ENCODE measurements at regions not wholly inside any gene's neighbourhood (a gene's known extent, or its start where the extent isn't known, plus 50 kb on each side); places are given as distances from the start of the nearest gene placed in this dataset.

GRCh38 chr1:221001167-221001566, 121.9 kb downstream of the HLX start:
- DNase-seq (ENCODE audit: low read depth), result no peak
- POLR2A ChIA-PET, result no interaction called here
- CTCF ChIA-PET, result interaction anchor here (0.6 to 0.7 kb wide), 2 partner anchors 25 to 99 kb away, joined by 3 to 4 read pairs; no protein-coding TSS in a partner anchor
- Histone ChIP-seq H3K36me3 (ENCODE audit: control insufficient read depth, insufficient read depth, low read length) (no peaks in the 10 kb centered on the region), H3K27me3 (ENCODE audit: control insufficient read depth, insufficient read depth, low read length) (no peaks in the 10 kb centered on the region), H3K4me3 (ENCODE audit: low read depth, low read length) (no peak overlapping the region)
- TF ChIP-seq, protein P1, sequence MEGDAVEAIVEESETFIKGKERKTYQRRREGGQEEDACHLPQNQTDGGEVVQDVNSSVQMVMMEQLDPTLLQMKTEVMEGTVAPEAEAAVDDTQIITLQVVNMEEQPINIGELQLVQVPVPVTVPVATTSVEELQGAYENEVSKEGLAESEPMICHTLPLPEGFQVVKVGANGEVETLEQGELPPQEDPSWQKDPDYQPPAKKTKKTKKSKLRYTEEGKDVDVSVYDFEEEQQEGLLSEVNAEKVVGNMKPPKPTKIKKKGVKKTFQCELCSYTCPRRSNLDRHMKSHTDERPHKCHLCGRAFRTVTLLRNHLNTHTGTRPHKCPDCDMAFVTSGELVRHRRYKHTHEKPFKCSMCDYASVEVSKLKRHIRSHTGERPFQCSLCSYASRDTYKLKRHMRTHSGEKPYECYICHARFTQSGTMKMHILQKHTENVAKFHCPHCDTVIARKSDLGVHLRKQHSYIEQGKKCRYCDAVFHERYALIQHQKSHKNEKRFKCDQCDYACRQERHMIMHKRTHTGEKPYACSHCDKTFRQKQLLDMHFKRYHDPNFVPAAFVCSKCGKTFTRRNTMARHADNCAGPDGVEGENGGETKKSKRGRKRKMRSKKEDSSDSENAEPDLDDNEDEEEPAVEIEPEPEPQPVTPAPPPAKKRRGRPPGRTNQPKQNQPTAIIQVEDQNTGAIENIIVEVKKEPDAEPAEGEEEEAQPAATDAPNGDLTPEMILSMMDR (IDR thresholded peaks at IDR 0.05; ENCODE audit: insufficient read depth, low read depth, low read length), result no peak

DNA sequence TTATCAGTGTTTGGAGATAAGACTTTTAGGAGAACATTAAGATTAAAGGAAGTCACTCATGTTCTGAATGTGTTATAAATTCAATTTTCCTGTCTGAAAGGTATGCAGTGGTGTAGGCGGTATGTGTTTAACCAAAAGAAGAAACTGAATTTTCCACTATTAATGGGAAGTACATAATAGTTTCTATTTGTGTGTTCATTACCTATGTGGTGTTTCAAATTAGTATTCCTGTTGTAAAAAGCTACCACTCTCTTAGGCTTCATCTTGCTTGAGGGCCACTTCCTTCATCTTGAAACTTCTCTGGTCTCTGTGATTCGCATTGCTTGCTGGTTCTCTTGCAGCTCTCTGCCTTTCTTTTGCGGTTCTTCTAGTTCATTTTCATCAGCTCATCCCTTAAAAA, 123.4 kb downstream of the HLX start:
- ChIA-PET CTCF (no interaction called here), POLR2A (no interaction called here)
- Histone ChIP-seq H3K36me3 (ENCODE audit: control insufficient read depth, insufficient read depth, low read length) (no peaks in the 10 kb centered on the region), H3K27me3 (ENCODE audit: control insufficient read depth, insufficient read depth, low read length) (no peaks in the 10 kb centered on the region), H3K4me3 (ENCODE audit: low read depth, low read length) (no peak overlapping the region)
- TF ChIP-seq, protein P1 (IDR thresholded peaks at IDR 0.05; ENCODE audit: insufficient read depth, low read depth, low read length), result no peak
- no peak for DNase-seq (ENCODE audit: low read depth)

DNA sequence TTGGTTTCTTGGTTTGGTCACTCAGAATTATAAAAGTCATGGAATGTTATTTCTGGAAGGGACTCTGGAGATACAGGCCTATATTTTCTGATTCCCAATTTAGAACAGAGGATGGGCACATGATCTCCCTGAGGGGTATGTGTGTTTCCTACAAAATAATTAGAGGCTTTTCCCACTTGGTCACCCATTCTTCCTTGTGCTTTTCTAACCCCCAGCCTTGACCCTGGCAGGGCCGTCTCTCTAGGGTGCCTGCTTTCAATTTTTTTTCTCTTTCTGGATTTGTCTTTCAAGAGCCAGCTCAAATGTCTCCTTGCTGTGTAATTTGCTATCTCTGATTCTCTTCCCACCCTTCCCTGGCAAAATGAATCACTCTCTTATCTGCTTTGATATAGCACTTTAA, 131.9 kb downstream of the HLX start:
- POLR2A ChIA-PET, result no interaction called here
- H3K36me3 ChIP-seq (ENCODE audit: control insufficient read depth, insufficient read depth, low read length), result no peaks in the 10 kb centered on the region
- H3K27me3 ChIP-seq (ENCODE audit: control insufficient read depth, insufficient read depth, low read length), result no peaks in the 10 kb centered on the region
- TF ChIP-seq, protein P1 (IDR thresholded peaks at IDR 0.05; ENCODE audit: insufficient read depth, low read depth, low read length), result no peak
- DNase-seq (ENCODE audit: low read depth), result no peak
- CTCF ChIA-PET, result interaction anchor here (1.1 kb wide), 1 partner anchor 82 kb away, joined by 3 read pairs; no protein-coding TSS in a partner anchor
- no peak overlapping the region for H3K4me3 ChIP-seq (ENCODE audit: low read depth, low read length)

DNA sequence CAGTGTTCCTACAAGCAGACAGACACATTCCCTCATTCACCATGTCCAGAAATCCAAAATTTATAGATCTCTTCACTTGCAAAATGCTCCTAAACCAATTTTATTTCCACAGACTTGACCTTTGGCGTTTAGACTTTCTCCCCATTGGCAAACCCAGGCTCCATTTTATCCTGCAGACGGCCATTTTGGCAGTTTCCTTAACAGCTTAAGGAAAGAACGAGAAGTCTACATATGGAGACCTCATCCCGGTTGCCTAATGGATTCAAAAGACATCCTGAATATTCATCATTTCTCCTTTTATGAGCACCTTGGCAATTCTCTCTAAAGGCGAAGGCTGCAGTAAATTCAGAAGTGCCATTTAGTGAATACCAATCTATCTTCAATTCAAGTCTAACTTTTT, 132.9 kb downstream of the HLX start:
- Histone ChIP-seq H3K4me3 (ENCODE audit: low read depth, low read length) (no peak overlapping the region), H3K36me3 (ENCODE audit: control insufficient read depth, insufficient read depth, low read length) (no peaks in the 10 kb centered on the region), H3K27me3 (ENCODE audit: control insufficient read depth, insufficient read depth, low read length) (no peaks in the 10 kb centered on the region)
- ChIA-PET POLR2A (no interaction called here), CTCF (interaction anchor here (2.2 kb wide), 1 partner anchor 18 kb away, joined by 5 read pairs; no protein-coding TSS in a partner anchor)
- TF ChIP-seq, protein P1 (IDR thresholded peaks at IDR 0.05; ENCODE audit: insufficient read depth, low read depth, low read length), result no peak
- DNase-seq (ENCODE audit: low read depth), result no peak

DNA sequence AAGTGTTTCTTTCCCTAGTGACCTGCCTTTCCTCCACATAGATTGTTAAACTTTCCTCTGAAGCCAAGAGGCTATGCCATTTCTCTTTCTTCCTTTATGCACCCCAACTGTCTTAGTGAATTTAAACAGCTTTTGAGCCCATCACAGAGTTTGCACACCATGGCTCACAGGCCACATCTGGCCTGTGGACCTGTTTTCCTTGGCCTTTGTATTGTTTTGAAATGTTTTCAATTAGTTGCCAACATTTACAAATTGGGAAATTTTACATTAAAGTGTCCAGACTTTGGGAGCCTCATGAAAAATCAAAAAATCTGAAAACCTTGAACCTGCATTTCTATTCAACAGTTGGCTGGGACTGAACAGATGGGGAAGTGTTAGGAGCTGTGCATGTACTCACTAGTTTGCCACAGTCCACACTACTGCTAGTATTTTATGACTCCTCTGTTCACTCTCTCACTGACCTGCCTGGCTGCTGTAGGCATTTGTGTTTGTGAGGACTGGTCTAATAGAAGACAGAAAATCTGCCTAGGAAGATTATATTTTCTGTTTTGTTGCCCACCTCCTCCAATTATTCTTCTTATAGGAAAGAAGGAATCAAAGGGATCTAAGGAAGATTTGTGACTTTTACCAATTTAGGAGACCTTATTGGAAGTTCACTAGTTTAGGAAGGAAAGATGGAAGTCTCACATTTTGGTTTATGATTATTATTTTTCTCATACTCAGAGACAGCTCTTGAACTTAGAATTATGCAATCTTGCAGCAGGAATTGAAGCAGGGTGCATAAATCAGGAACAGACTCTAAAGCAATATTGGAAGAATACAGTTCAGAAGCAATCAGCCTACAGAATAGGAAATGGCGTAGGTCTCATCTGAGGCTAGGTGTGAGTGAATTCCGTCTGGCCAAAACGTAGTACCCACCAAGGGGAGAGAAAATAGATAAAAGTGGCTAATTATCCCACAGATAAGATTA, 134.7 kb downstream of the HLX start:
- no peak for DNase-seq (ENCODE audit: low read depth)
- no peak overlapping the region for H3K4me3 ChIP-seq (ENCODE audit: low read depth, low read length)
- no peaks in the 10 kb centered on the region for H3K27me3 ChIP-seq (ENCODE audit: control insufficient read depth, insufficient read depth, low read length)
- ChIA-PET POLR2A (no interaction called here), CTCF (interaction anchor here (2.2 kb wide), 1 partner anchor 19 kb away, joined by 5 read pairs; no protein-coding TSS in a partner anchor)
- TF ChIP-seq, protein P1 (IDR thresholded peaks at IDR 0.05; ENCODE audit: insufficient read depth, low read depth, low read length), result no peak
- H3K36me3 ChIP-seq (ENCODE audit: control insufficient read depth, insufficient read depth, low read length), result no peaks in the 10 kb centered on the region

Data from BJ (cell line).